Kidney (tissue), 13 donors: ENCODE measurements at regions not wholly inside any gene's neighbourhood (a gene's known extent, or its start where the extent isn't known, plus 50 kb on each side); places are given as distances from the start of the nearest gene placed in this dataset.

Experiments
- DNase-seq, 5 donors: peaks; one replicate each; pipeline ENCODE4 v3.0.0-alpha.2; 2013 to 2020
- FAIRE-seq: peaks from 2 replicates; lab custom pipeline; 2012; peaks lifted over from hg19 to GRCh38; lab: Jason Lieb, UNC
- H3K27ac ChIP-seq, 2 donors: one replicate each; pipeline ENCODE4 v1.7.0; 2013; ENCODE audit warnings: low read depth in 2 of 2, low read length in 2 of 2, inconsistent platforms in 1 of 2
- H3K27me3 ChIP-seq: one replicate; pipeline ENCODE4 v1.7.1; 2013; ENCODE audit warnings: low read length, inconsistent platforms; ENCODE audit not compliant: control insufficient read depth, insufficient read depth
- H3K36me3 ChIP-seq, 3 donors: one replicate each; pipeline versions ENCODE4 v1.7.0 to v1.7.1; 2013; ENCODE audit warnings: low read length in 3 of 3, control low read depth in 1 of 3, inconsistent platforms in 1 of 3; ENCODE audit not compliant: insufficient read depth in 3 of 3, control insufficient read depth in 2 of 3
- H3K4me1 ChIP-seq, 3 donors: one replicate each; pipeline versions ENCODE4 v1.7.0 to v1.7.1; 2013; ENCODE audit warnings: low read length in 3 of 3, inconsistent platforms in 1 of 3, low read depth in 1 of 3; ENCODE audit not compliant: control insufficient read depth in 2 of 3, insufficient read depth in 2 of 3
- H3K4me3 ChIP-seq, 3 donors: one replicate each; pipeline versions ENCODE4 v1.7.0 to v1.8.1; 2013; ENCODE audit warnings: low read length in 3 of 3, control low read depth in 1 of 3, inconsistent platforms in 1 of 3
- H3K9ac ChIP-seq, 3 donors: one replicate each; pipeline versions ENCODE4 v1.7.0 to v1.7.1; 2013; ENCODE audit warnings: low read length in 3 of 3, control low read depth in 1 of 3, inconsistent platforms in 1 of 3
- H3K9me3 ChIP-seq, 3 donors: one replicate each; pipeline versions ENCODE4 v1.7.0 to v1.7.1; 2013; ENCODE audit warnings: low read length in 3 of 3, control low read depth in 1 of 3, inconsistent platforms in 1 of 3; ENCODE audit not compliant: control insufficient read depth in 2 of 3, insufficient read depth in 1 of 3
- CTCF ChIP-seq: IDR thresholded peaks from 3 replicates; pipeline ENCODE4 v1.5.1; 2012; ENCODE audit warnings: mild to moderate bottlenecking, moderate library complexity, borderline replicate concordance; ENCODE audit not compliant: insufficient read depth; ENCODE audit errors: extremely low read depth
- intact Hi-C: fragments of 100-400 bp; cut with DNase I; formaldehyde crosslinking; loops from one replicate; pipeline ENCODE4 v1.11.1; 2022
- donor health status: control.
- donor health status: control.
- donor health status: control.
- donor health status: control.
- donor health status: control.
- donor health status: DM: yes; HTN: yes; CAD: no.
- donor health status: Normal renal cell carcinoma (clear cell type).

GRCh38 chr14:61196792-61197191, 84.3 kb downstream of the TMEM30B start:
- Histone ChIP-seq H3K9me3 (no peaks in the 10 kb centered on the region), H3K36me3 (no peaks in the 10 kb centered on the region), H3K27ac (no peak overlapping the region), H3K4me1 (no peaks in the 10 kb centered on the region), H3K4me3 (no peak overlapping the region), H3K27me3 (no peaks in the 10 kb centered on the region), H3K9ac (no peak overlapping the region)
- intact Hi-C loops = no loop called here
- FAIRE-seq (no peak), DNase-seq (peak in 2 of 5 donors; percentile 35 to 38)
- no peak for TF ChIP-seq CTCF

DNA sequence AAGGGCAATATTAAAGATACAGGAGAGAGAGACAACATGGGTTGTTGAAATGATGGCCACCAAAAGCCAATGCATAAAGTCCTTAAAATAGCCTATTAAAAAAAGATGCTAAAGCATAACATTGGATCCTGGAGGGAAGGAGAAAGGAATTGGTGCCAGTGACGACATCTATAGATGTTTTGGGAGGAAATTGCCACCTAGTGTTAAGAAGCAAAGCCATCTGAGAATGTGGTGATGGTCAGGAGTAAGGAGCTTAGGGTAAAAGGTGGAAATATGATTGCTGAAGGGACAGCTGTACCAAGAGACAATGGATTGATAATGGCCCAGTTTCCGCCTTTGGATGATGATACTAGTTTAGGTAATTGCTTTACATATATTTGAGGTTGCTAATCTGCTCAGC, 85.1 kb downstream of the TMEM30B start:
- Histone ChIP-seq H3K4me3 (no peak overlapping the region), H3K9ac (no peak overlapping the region), H3K27me3 (no peaks in the 10 kb centered on the region), H3K9me3 (no peaks in the 10 kb centered on the region), H3K27ac (no peak overlapping the region), H3K4me1 (no peaks in the 10 kb centered on the region), H3K36me3 (no peaks in the 10 kb centered on the region)
- no peak for FAIRE-seq
- intact Hi-C loops = no loop called here
- DNase-seq = no peak
- TF ChIP-seq CTCF = no peak

DNA sequence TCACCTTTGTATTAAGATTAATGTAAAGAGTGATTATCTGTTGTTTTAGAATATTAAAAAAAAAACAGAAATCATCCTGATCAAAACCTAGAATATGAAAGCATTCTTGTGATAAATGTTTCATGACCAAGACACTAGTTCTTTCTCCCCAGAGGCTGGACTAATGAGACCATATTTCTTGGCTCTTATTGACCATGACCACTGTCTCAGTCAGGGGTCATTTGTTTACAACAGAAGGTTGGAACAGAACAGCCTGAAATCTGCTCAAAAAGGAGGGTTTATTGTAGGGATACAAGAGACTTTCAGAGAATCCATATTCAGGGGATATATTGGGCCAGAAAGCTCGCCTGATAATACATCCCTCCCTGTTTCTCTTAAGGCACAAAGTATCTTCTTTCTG, 87.7 kb downstream of the TMEM30B start:
- Histone ChIP-seq H3K9ac (no peak overlapping the region), H3K4me3 (no peak overlapping the region), H3K4me1 (no peaks in the 10 kb centered on the region), H3K27me3 (no peaks in the 10 kb centered on the region), H3K36me3 (no peaks in the 10 kb centered on the region), H3K9me3 (no peaks in the 10 kb centered on the region), H3K27ac (no peak overlapping the region)
- DNase-seq (peak in 3 of 5 donors; percentile 20 to 86 (median 80)), FAIRE-seq (no peak)
- intact Hi-C loops = no loop called here
- no peak for TF ChIP-seq CTCF

DNA sequence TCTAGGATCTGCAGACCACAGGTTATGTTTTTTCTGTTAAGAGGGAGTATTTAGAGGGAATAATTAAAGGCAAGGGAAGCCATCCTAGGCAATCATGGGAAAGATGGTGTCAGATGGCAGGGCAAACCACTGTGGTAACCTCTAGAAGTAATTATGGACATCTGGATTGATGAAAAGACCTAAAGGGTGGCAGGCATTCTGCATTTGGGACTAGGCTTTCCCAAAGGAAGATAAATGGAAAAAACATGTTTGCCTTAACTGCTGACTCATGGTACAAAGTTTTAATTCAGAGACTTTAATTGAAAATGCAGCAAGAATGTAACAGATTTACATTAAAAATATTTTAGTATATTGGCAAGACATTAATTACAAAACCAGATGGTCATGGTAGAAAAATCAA, 88.1 kb downstream of the TMEM30B start:
- H3K36me3 ChIP-seq = no peaks in the 10 kb centered on the region
- intact Hi-C loops = no loop called here
- H3K4me1 ChIP-seq = no peaks in the 10 kb centered on the region
- no peak overlapping the region for H3K4me3 ChIP-seq
- peak in 1 of 5 donors; percentile 43 for DNase-seq
- H3K9ac ChIP-seq = no peak overlapping the region
- H3K27ac ChIP-seq = no peak overlapping the region
- no peaks in the 10 kb centered on the region for H3K27me3 ChIP-seq
- TF ChIP-seq CTCF = no peak
- FAIRE-seq = no peak
- H3K9me3 ChIP-seq = no peaks in the 10 kb centered on the region
